D721Med (cell line): ENCODE measurements at regions not wholly inside any gene's neighbourhood (a gene's known extent, or its start where the extent isn't known, plus 50 kb on each side); places are given as distances from the start of the nearest gene placed in this dataset.
A peak's percentile ranks its signal among the peaks of the same experiment; 100 is the strongest.

Experiments
- DNase-seq: peaks from one replicate; pipeline ENCODE4 v3.0.0; 2011; ENCODE audit warnings: low spot score; ENCODE audit not compliant: insufficient read length
- FAIRE-seq: peaks from 2 replicates; lab custom pipeline; 2011; peaks lifted over from hg19 to GRCh38; lab: Jason Lieb, UNC
- TF ChIP-seq, protein P1 (sequence below): IDR thresholded peaks from 2 replicates; pipeline ENCODE4 v1.5.1; 2012; ENCODE audit warnings: mild to moderate bottlenecking, control low read depth; ENCODE audit not compliant: insufficient read depth; ENCODE audit errors: missing control alignments

DNA sequence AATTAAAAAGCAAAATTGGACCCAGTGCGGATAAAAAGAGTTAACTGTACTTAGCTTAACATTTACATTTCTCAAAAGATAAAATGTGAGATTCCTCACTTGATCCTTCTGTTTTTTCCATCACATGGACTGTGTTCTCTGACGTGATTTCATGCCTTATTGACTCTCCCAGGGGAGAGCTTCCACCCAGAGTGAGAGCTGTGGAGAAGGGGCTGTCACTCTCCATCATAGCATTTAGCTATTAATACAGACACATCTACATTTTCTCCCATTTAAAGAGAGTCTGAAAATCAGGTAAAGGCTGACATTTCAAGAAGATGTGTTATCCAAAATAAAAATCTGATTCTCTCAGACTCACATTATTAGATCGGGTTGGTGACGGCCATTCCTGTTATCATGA lies 493.8 kb downstream of the FBXO15 start:
- no peak for DNase-seq
- peak; percentile 99 for FAIRE-seq
- TF ChIP-seq, protein P1, sequence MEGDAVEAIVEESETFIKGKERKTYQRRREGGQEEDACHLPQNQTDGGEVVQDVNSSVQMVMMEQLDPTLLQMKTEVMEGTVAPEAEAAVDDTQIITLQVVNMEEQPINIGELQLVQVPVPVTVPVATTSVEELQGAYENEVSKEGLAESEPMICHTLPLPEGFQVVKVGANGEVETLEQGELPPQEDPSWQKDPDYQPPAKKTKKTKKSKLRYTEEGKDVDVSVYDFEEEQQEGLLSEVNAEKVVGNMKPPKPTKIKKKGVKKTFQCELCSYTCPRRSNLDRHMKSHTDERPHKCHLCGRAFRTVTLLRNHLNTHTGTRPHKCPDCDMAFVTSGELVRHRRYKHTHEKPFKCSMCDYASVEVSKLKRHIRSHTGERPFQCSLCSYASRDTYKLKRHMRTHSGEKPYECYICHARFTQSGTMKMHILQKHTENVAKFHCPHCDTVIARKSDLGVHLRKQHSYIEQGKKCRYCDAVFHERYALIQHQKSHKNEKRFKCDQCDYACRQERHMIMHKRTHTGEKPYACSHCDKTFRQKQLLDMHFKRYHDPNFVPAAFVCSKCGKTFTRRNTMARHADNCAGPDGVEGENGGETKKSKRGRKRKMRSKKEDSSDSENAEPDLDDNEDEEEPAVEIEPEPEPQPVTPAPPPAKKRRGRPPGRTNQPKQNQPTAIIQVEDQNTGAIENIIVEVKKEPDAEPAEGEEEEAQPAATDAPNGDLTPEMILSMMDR = no peak

DNA sequence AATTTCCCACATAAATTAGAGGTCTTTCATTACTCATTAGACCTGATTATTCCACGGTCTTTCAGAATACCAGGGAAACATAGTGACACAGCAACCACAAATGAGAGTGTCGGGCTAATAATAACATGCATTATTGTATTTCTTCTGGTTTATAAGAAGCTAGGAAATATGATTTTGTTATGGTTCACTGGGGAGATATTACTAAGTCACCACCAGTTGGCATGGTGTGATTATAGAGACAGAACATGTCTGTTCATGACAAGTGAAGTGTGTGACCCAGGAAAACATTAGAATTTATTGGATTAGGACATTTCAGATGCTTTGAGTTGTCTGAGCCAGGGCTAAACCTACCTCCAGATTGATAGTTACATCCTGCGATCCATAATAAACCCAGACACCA lies 494.4 kb downstream of the FBXO15 start:
- no peak for FAIRE-seq
- TF ChIP-seq, protein P1 = no peak

GRCh38 chr18:73647391-73647790 lies 500.2 kb downstream of the FBXO15 start:
- no peak for DNase-seq
- peak; percentile 97 for FAIRE-seq

More for the DNA sequence above, 494.4 kb downstream of the FBXO15 start:
- no peak for DNase-seq

GRCh38 chr18:73646772-73647171 lies 500.9 kb downstream of the FBXO15 start:
- TF ChIP-seq, protein P1 = no peak
- no peak for FAIRE-seq
- no peak for DNase-seq

More at GRCh38 chr18:73647391-73647790, 500.2 kb downstream of the FBXO15 start:
- TF ChIP-seq, protein P1 = no peak

GRCh38 chr18:73646196-73646595 lies 501.4 kb downstream of the FBXO15 start:
- FAIRE-seq (no peak), DNase-seq (no peak)

DNA sequence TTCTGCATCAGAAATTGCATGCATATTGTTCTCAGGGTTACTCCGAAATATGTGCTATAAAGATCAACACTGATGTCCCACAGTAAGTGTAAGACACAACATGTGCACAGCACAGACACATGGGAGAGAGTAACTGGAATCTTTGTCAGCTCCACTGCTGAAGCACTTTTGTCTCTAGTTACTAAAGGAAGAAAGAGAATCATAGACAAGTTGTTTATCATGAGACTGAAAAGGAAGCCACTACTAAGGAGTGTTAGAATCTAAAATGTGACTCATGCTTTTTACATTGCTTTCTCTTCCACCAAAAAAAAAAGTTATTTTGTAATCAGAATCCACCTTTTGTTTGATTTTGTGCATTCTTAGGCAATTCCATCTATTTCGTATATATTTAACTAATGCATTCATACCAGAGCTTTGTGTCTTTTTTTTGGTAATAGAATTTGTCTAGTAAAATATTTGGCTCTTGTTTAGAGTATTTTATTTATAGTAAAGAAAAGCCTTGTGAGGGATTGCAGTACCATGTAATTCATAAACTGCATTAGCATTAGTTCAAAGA lies 502.4 kb downstream of the FBXO15 start:
- FAIRE-seq = no peak
- DNase-seq = no peak
- TF ChIP-seq, protein P1 = no peak

More at GRCh38 chr18:73646196-73646595, 501.4 kb downstream of the FBXO15 start:
- TF ChIP-seq, protein P1 = no peak

GRCh38 chr18:73639788-73640187 lies 507.8 kb downstream of the FBXO15 start:
- no peak for FAIRE-seq
- no peak for DNase-seq
- TF ChIP-seq, protein P1 = no peak
